ENCODE measurements at regions not wholly inside any gene's neighbourhood (a gene's known extent, or its start where the extent isn't known, plus 50 kb on each side); places are given as distances from the start of the nearest gene placed in this dataset.

- no peak for DNase-seq
Measured at GRCh38 chrX:69263251-69263820, 98.1 kb upstream of the PJA1 start.

GRCh38 chrX:69262036-69262936 is 97.0 kb upstream of the PJA1 start:
- DNase-seq: no peak

GRCh38 chrX:69260169-69260568 is 94.9 kb upstream of the PJA1 start:
- no peak for DNase-seq

GRCh38 chrX:69258893-69259292 is 93.6 kb upstream of the PJA1 start:
- DNase-seq: no peak

GRCh38 chrX:69257499-69258127 is 92.4 kb upstream of the PJA1 start:
- DNase-seq: no peak

GRCh38 chrX:69256291-69256565 is 91.0 kb upstream of the PJA1 start:
- DNase-seq: no peak

GRCh38 chrX:69255441-69256290 is 90.4 kb upstream of the PJA1 start:
- DNase-seq: no peak

GRCh38 chrX:69253821-69254220 is 88.6 kb upstream of the PJA1 start:
- DNase-seq: no peak

- no peak for DNase-seq
Measured at GRCh38 chrX:69243276-69243675, 78.0 kb upstream of the PJA1 start.

GRCh38 chrX:69238887-69239231 is 73.6 kb upstream of the PJA1 start:
- no peak for DNase-seq

GRCh38 chrX:69238114-69238886 is 73.0 kb upstream of the PJA1 start:
- DNase-seq: no peak

- no peak for DNase-seq
Measured at GRCh38 chrX:69237236-69237635, 72.0 kb upstream of the PJA1 start.

- DNase-seq: no peak
Measured at GRCh38 chrX:69236641-69237040, 71.4 kb upstream of the PJA1 start.

- DNase-seq: no peak
Measured at GRCh38 chrX:69234624-69235023, 69.4 kb upstream of the PJA1 start.

GRCh38 chrX:69232945-69233344 is 67.7 kb upstream of the PJA1 start:
- no peak for DNase-seq

GRCh38 chrX:69231903-69232302 is 66.7 kb upstream of the PJA1 start:
- DNase-seq: no peak

GRCh38 chrX:69229436-69229835 is 64.2 kb upstream of the PJA1 start:
- no peak for DNase-seq

GRCh38 chrX:69228732-69229131 is 63.5 kb upstream of the PJA1 start:
- DNase-seq: no peak

- no peak for DNase-seq
Measured at GRCh38 chrX:69226459-69227158, 61.4 kb upstream of the PJA1 start.

GRCh38 chrX:69222103-69223090 is 57.1 kb upstream of the PJA1 start:
- DNase-seq: peak; percentile 15 to 72 (median 60)
